ENCODE measurements at regions not wholly inside any gene's neighbourhood (a gene's known extent, or its start where the extent isn't known, plus 50 kb on each side); places are given as distances from the start of the nearest gene placed in this dataset.

GRCh38 chr6:63452125-63452524, 120.2 kb upstream of the LOC128125822 start:
- TF ChIP-seq CTCF (conservative IDR thresholded peaks at IDR 0.05) = no peak
- no peak for TF ChIP-seq ZFX (IDR thresholded peaks at IDR 0.05)
